Epithelial cell of esophagus (primary cell): ENCODE measurements at regions not wholly inside any gene's neighbourhood (a gene's known extent, or its start where the extent isn't known, plus 50 kb on each side); places are given as distances from the start of the nearest gene placed in this dataset.

Experiments used
- DNase-seq: peaks from one replicate; pipeline ENCODE4 v3.0.0; 2010; ENCODE audit warnings: low read depth
- H3K4me3 ChIP-seq: 2 replicates; pipeline ENCODE4 v1.5.1; 2011; ENCODE audit warnings: mild to moderate bottlenecking, low read length, control low read depth
- TF ChIP-seq, protein P1 (sequence below): IDR thresholded peaks from 2 replicates; pipeline ENCODE4 v1.5.1; 2011; ENCODE audit warnings: low read depth, mild to moderate bottlenecking, low read length, control low read depth, inconsistent platforms; ENCODE audit not compliant: insufficient read depth; ENCODE audit errors: missing control alignments

DNA sequence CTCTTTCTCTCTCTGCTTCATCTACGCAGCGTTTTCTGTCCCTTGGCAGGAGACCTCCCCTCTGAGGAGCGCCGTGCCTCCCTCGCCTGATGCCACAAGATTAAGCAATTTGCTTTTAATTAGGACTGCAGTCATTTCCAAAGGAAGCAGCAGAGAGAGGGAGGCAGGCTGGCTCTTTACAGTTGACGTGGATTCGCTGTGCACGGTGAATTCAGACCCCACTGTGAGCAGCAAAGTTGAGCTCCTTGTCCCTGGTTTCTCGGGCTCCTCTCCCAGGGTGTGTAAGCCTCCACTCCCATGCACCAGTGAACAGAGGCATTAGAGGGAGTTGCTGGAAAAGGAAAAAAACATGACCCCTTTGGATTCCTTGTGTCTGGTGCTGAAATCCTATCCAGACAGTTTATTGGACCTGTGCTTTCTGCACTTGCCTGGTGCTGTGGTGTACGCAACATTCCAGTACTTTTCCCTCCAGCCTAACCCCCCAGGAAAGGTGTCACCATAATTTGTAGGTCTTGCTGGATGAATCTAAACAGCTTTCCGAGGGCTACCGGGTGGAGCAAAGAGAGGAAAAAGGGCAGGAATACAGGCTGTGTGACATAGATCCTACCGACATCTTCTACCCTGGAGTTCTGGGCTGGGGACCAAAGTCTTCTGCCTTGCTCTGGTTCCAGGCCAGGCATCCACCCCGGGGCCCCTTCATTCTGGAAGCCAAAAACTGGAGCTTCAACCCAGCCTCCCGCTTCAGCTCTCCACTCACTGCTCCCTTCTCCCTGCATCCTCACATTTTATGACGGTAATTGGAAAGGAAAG lies 171.0 kb downstream of the MAF start:
- H3K4me3 ChIP-seq, result no peak overlapping the region
- DNase-seq, result no peak
- TF ChIP-seq, protein P1, sequence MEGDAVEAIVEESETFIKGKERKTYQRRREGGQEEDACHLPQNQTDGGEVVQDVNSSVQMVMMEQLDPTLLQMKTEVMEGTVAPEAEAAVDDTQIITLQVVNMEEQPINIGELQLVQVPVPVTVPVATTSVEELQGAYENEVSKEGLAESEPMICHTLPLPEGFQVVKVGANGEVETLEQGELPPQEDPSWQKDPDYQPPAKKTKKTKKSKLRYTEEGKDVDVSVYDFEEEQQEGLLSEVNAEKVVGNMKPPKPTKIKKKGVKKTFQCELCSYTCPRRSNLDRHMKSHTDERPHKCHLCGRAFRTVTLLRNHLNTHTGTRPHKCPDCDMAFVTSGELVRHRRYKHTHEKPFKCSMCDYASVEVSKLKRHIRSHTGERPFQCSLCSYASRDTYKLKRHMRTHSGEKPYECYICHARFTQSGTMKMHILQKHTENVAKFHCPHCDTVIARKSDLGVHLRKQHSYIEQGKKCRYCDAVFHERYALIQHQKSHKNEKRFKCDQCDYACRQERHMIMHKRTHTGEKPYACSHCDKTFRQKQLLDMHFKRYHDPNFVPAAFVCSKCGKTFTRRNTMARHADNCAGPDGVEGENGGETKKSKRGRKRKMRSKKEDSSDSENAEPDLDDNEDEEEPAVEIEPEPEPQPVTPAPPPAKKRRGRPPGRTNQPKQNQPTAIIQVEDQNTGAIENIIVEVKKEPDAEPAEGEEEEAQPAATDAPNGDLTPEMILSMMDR, result no peak

DNA sequence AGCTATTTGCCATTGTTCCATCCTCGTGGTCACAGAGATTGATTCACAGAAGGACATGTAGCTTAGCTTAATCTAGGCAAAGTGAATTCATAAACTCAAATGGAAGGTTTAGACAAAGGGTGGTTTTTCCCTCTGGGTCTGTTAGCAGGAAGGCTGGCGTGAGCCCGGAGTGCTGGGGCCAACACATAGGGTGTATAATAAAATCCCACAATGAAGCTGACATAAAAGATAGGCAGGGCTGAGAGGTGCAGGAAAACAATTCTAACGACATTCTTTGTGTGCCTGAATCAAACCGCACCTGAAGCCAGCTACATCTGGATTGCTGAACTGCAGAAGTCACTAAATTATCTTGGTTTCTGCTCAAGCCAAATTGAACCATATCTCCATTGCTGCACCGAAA lies 173.9 kb downstream of the MAF start:
- TF ChIP-seq, protein P1, result no peak
- no peak overlapping the region for H3K4me3 ChIP-seq
- DNase-seq, result no peak

DNA sequence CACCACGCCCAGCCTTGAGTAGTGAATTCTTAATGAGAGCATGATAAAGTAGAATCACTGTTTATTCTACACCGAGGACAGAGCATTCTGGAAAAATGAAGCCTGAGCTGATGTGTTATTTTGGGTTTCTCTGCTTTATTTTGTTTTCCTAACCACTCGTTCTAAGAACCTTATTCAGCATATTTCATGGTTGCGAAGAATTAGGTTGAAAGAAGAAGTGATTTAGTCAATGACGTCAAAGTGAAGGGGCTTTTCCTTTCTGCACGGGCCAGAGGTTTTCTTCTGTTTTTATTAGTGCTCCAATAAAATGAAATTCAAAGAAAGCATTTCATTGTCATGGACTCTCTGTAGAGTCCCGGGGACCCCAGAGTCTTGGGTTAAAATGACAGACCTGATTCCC lies 178.5 kb downstream of the MAF start:
- TF ChIP-seq, protein P1, result no peak
- no peak for DNase-seq
- no peak overlapping the region for H3K4me3 ChIP-seq

DNA sequence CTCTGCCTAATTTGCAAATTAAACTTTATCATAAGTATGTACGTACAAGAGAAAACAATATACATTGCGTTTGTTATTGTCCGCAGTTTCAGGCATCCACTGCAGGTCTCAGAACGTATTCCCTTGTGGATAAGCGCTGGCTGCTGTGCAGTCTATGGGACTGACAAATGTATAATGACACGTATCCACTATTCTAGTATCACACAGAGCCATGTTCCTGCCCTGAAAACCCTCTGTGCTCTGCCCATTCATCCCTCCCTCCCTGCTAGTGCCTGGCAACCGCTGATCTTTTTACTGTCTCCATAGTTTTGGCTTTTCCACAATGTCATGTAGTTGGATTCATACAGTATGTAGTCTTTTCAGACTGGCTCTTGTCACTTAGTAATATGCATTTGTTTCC lies 179.4 kb downstream of the MAF start:
- H3K4me3 ChIP-seq, result no peak overlapping the region
- DNase-seq, result no peak
- TF ChIP-seq, protein P1, result no peak

DNA sequence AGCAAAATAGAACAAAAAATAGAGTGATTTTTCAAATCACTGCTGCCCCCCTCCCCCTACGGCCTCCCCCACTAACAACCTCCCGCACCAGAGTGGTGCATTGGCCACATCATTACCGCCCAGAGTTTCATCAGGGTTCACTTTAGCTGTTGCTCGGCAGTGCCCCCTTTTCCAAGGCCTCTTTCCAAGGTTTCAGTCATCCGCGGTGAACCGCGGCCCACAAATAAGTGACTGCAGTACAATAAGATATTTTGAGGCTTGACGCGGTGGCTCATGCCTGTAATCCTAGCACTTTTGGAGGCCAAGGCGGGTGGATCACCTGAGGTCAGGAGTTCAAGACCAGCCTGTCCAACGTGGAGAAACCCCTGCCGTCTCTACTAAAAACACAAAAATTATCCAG lies 180.0 kb downstream of the MAF start:
- no peak for DNase-seq
- no peak overlapping the region for H3K4me3 ChIP-seq
- TF ChIP-seq, protein P1, result no peak

DNA sequence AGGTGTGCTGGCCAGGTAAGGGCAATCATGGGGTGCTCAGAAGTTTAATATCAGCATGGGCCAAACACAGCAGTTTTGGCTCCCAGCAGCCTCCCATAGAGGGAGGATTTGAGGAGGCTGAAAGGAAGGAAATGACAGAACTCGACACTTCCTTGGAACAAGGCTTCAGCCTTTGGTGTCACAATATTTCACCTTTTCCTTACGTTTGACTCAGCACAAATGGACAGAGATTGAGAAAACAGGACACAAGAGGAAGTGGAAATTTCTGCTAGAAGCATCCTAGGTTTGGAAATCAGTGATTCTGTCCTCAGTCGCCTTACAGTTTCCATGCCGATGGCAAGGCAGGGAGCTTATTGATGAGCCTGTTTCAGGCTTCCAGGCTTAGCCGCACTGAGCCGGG lies 181.4 kb downstream of the MAF start:
- DNase-seq, result no peak
- TF ChIP-seq, protein P1, result no peak
- H3K4me3 ChIP-seq, result no peak overlapping the region

DNA sequence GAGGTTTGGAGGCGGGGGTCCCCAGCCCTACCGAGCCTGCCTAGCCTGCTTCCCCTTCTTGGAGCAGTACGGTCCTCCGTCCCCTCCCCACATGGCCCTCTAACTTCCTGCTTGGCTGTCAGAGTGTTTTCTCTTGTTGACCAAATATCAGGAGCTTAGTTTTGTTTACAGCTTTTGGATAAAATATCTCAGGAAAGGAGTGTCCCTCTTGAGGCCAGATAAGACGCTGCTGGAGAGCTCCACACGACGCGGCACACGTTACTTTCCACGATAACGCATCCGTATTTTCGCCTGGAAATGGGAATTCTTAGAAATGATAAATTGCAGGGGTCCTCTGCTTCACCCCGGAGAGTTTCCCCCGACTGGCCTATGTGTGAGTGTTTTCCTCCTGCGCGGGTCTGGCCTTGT lies 182.9 kb downstream of the MAF start:
- no peak for DNase-seq
- TF ChIP-seq, protein P1, result no peak
- H3K4me3 ChIP-seq, result no peak overlapping the region
